ENCODE measurements at regions not wholly inside any gene's neighbourhood (a gene's known extent, or its start where the extent isn't known, plus 50 kb on each side); places are given as distances from the start of the nearest gene placed in this dataset.

GRCh38 chr4:135605076-135605475, 1403.5 kb upstream of the PABPC4L start:
- Histone ChIP-seq H3K36me3 (ENCODE audit: insufficient read depth, low read length) (no peaks in the 10 kb centered on the region), H3K4me1 (ENCODE audit: insufficient read depth, low read length) (peaks cover 7% of the 10 kb centered on the region), H3K4me3 (ENCODE audit: low read length) (no peak overlapping the region), H3K9me3 (ENCODE audit: low read length) (no peaks in the 10 kb centered on the region), H2AFZ (ENCODE audit: low read depth, low read length) (peak overlapping the region; percentile 0), H3K27me3 (ENCODE audit: insufficient read depth, low read length) (no peaks in the 10 kb centered on the region)

- H3K27me3 ChIP-seq (ENCODE audit: insufficient read depth, low read length) = no peaks in the 10 kb centered on the region
- H3K4me1 ChIP-seq (ENCODE audit: insufficient read depth, low read length) = peaks cover 7% of the 10 kb centered on the region
- no peaks in the 10 kb centered on the region for H3K36me3 ChIP-seq (ENCODE audit: insufficient read depth, low read length)
- H2AFZ ChIP-seq (ENCODE audit: low read depth, low read length) = peak overlapping the region; percentile 0
- no peaks in the 10 kb centered on the region for H3K9me3 ChIP-seq (ENCODE audit: low read length)
- H3K4me3 ChIP-seq (ENCODE audit: low read length) = no peak overlapping the region
Measured at GRCh38 chr4:135604531-135604930, 1402.9 kb upstream of the PABPC4L start.

GRCh38 chr4:135601351-135601750, 1399.8 kb upstream of the PABPC4L start:
- Histone ChIP-seq H3K9me3 (ENCODE audit: low read length) (peaks cover 6% of the 10 kb centered on the region), H3K36me3 (ENCODE audit: insufficient read depth, low read length) (no peaks in the 10 kb centered on the region), H3K4me1 (ENCODE audit: insufficient read depth, low read length) (peaks cover 7% of the 10 kb centered on the region), H2AFZ (ENCODE audit: low read depth, low read length) (no peak overlapping the region), H3K4me3 (ENCODE audit: low read length) (no peak overlapping the region), H3K27me3 (ENCODE audit: insufficient read depth, low read length) (no peaks in the 10 kb centered on the region)

GRCh38 chr4:135598151-135598550, 1396.6 kb upstream of the PABPC4L start:
- no peaks in the 10 kb centered on the region for H3K36me3 ChIP-seq (ENCODE audit: insufficient read depth, low read length)
- no peaks in the 10 kb centered on the region for H3K27me3 ChIP-seq (ENCODE audit: insufficient read depth, low read length)
- no peaks in the 10 kb centered on the region for H3K4me1 ChIP-seq (ENCODE audit: insufficient read depth, low read length)
- peaks cover 8% of the 10 kb centered on the region for H3K9me3 ChIP-seq (ENCODE audit: low read length)
- no peak overlapping the region for H3K4me3 ChIP-seq (ENCODE audit: low read length)
- no peak overlapping the region for H2AFZ ChIP-seq (ENCODE audit: low read depth, low read length)

- H3K4me1 ChIP-seq (ENCODE audit: insufficient read depth, low read length) = no peaks in the 10 kb centered on the region
- no peak overlapping the region for H2AFZ ChIP-seq (ENCODE audit: low read depth, low read length)
- no peaks in the 10 kb centered on the region for H3K27me3 ChIP-seq (ENCODE audit: insufficient read depth, low read length)
- H3K4me3 ChIP-seq (ENCODE audit: low read length) = no peak overlapping the region
- H3K9me3 ChIP-seq (ENCODE audit: low read length) = peaks cover 8% of the 10 kb centered on the region
- no peaks in the 10 kb centered on the region for H3K36me3 ChIP-seq (ENCODE audit: insufficient read depth, low read length)
Measured at GRCh38 chr4:135594521-135594920, 1392.9 kb upstream of the PABPC4L start.

- Histone ChIP-seq H3K36me3 (ENCODE audit: insufficient read depth, low read length) (no peaks in the 10 kb centered on the region), H3K4me1 (ENCODE audit: insufficient read depth, low read length) (peaks cover 4% of the 10 kb centered on the region), H2AFZ (ENCODE audit: low read depth, low read length) (no peak overlapping the region), H3K27me3 (ENCODE audit: insufficient read depth, low read length) (no peaks in the 10 kb centered on the region), H3K4me3 (ENCODE audit: low read length) (no peak overlapping the region), H3K9me3 (ENCODE audit: low read length) (no peaks in the 10 kb centered on the region)
Measured at GRCh38 chr4:135575041-135575440, 1373.5 kb upstream of the PABPC4L start.

GRCh38 chr4:135573251-135573650, 1371.7 kb upstream of the PABPC4L start:
- H2AFZ ChIP-seq (ENCODE audit: low read depth, low read length) = no peak overlapping the region
- H3K36me3 ChIP-seq (ENCODE audit: insufficient read depth, low read length) = no peaks in the 10 kb centered on the region
- H3K4me1 ChIP-seq (ENCODE audit: insufficient read depth, low read length) = peaks cover 4% of the 10 kb centered on the region
- no peaks in the 10 kb centered on the region for H3K27me3 ChIP-seq (ENCODE audit: insufficient read depth, low read length)
- H3K4me3 ChIP-seq (ENCODE audit: low read length) = no peak overlapping the region
- no peaks in the 10 kb centered on the region for H3K9me3 ChIP-seq (ENCODE audit: low read length)

- H2AFZ ChIP-seq (ENCODE audit: low read depth, low read length) = no peak overlapping the region
- no peak overlapping the region for H3K4me3 ChIP-seq (ENCODE audit: low read length)
- H3K9me3 ChIP-seq (ENCODE audit: low read length) = no peaks in the 10 kb centered on the region
- H3K27me3 ChIP-seq (ENCODE audit: insufficient read depth, low read length) = no peaks in the 10 kb centered on the region
- H3K4me1 ChIP-seq (ENCODE audit: insufficient read depth, low read length) = no peaks in the 10 kb centered on the region
- H3K36me3 ChIP-seq (ENCODE audit: insufficient read depth, low read length) = no peaks in the 10 kb centered on the region
Measured at GRCh38 chr4:135564090-135564489, 1362.5 kb upstream of the PABPC4L start.

GRCh38 chr4:135553213-135553612, 1351.6 kb upstream of the PABPC4L start:
- no peak overlapping the region for H3K4me3 ChIP-seq (ENCODE audit: low read length)
- H3K4me1 ChIP-seq (ENCODE audit: insufficient read depth, low read length) = no peaks in the 10 kb centered on the region

DNA sequence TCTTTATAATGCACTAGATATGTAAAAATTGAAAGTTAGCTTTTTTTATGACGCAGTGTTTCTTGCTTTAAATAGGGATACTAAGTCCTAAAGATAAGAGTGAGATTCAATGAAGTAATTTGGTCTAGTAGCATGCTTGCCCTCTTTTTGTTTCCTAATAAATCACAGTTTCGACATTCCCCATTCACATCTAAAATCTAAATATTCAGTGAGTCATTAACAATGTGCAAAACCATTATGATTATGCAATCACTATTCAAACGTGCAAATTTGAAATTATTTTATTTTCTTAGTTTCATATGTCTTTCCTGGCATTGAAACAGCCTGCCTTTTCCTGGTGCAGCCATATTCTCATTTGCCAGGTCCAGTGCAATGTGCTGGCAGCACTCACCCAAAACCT, 1350.5 kb upstream of the PABPC4L start:
- no peak overlapping the region for H3K4me3 ChIP-seq (ENCODE audit: low read length)
- no peak overlapping the region for H2AFZ ChIP-seq (ENCODE audit: low read depth, low read length)
- H3K4me1 ChIP-seq (ENCODE audit: insufficient read depth, low read length) = no peaks in the 10 kb centered on the region
- no peaks in the 10 kb centered on the region for H3K27me3 ChIP-seq (ENCODE audit: insufficient read depth, low read length)
- H3K9me3 ChIP-seq (ENCODE audit: low read length) = no peaks in the 10 kb centered on the region
- no peaks in the 10 kb centered on the region for H3K36me3 ChIP-seq (ENCODE audit: insufficient read depth, low read length)

More at GRCh38 chr4:135553213-135553612, 1351.6 kb upstream of the PABPC4L start:
- Histone ChIP-seq H2AFZ (ENCODE audit: low read depth, low read length) (no peak overlapping the region), H3K9me3 (ENCODE audit: low read length) (no peaks in the 10 kb centered on the region), H3K36me3 (ENCODE audit: insufficient read depth, low read length) (no peaks in the 10 kb centered on the region), H3K27me3 (ENCODE audit: insufficient read depth, low read length) (no peaks in the 10 kb centered on the region)

GRCh38 chr4:135548711-135549110, 1347.1 kb upstream of the PABPC4L start:
- Histone ChIP-seq H3K9me3 (ENCODE audit: low read length) (no peaks in the 10 kb centered on the region), H3K4me1 (ENCODE audit: insufficient read depth, low read length) (no peaks in the 10 kb centered on the region), H3K36me3 (ENCODE audit: insufficient read depth, low read length) (no peaks in the 10 kb centered on the region), H3K27me3 (ENCODE audit: insufficient read depth, low read length) (no peaks in the 10 kb centered on the region), H3K4me3 (ENCODE audit: low read length) (no peak overlapping the region), H2AFZ (ENCODE audit: low read depth, low read length) (no peak overlapping the region)

GRCh38 chr4:135545616-135546317, 1344.2 kb upstream of the PABPC4L start:
- Histone ChIP-seq H3K9me3 (ENCODE audit: low read length) (no peaks in the 10 kb centered on the region), H3K4me1 (ENCODE audit: insufficient read depth, low read length) (no peaks in the 10 kb centered on the region), H3K36me3 (ENCODE audit: insufficient read depth, low read length) (no peaks in the 10 kb centered on the region), H3K4me3 (ENCODE audit: low read length) (no peak overlapping the region), H3K27me3 (ENCODE audit: insufficient read depth, low read length) (no peaks in the 10 kb centered on the region), H2AFZ (ENCODE audit: low read depth, low read length) (no peak overlapping the region)

DNA sequence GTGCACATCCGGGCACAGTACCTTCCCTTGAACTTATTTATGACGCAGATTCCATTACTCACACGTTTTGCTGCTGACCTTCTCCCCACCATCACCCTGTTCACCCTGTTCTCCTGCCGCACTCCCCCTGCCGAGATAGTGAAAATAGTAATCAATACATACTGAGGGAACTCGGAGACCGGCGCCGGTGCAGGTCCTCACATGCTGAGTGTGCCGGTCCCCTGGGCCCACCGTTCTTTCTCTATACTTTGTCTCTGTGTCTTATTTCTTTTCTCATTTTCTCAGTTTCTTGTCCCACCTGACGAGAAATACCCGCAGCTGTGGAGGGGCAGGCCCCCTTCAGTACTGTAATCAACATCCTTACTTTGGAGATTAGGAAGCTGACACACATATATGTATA, 1337.1 kb upstream of the PABPC4L start:
- no peaks in the 10 kb centered on the region for H3K36me3 ChIP-seq (ENCODE audit: insufficient read depth, low read length)
- no peaks in the 10 kb centered on the region for H3K9me3 ChIP-seq (ENCODE audit: low read length)
- no peak overlapping the region for H3K4me3 ChIP-seq (ENCODE audit: low read length)
- H2AFZ ChIP-seq (ENCODE audit: low read depth, low read length) = no peak overlapping the region
- H3K4me1 ChIP-seq (ENCODE audit: insufficient read depth, low read length) = no peaks in the 10 kb centered on the region
- no peaks in the 10 kb centered on the region for H3K27me3 ChIP-seq (ENCODE audit: insufficient read depth, low read length)

DNA sequence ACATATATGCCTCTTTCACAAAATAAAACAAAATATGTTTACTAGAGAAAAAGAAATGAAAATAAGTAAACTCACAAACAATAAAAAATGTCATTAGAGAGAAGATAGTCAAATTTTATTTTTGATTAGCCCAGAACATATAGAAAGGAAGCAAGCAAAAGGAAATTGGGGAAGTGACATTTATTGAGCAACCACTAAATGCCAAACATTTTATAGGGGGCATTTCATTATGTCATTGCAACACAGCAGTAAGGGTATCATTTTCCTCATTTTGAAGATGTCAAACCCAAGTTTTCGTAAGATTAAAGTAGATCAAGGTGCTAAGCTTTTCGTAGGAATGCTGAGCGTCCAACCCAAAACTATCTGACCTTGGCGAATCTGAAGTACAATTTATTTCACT, 1331.5 kb upstream of the PABPC4L start:
- peaks cover 2% of the 10 kb centered on the region for H3K4me1 ChIP-seq (ENCODE audit: insufficient read depth, low read length)
- no peak overlapping the region for H3K4me3 ChIP-seq (ENCODE audit: low read length)
- no peak overlapping the region for H2AFZ ChIP-seq (ENCODE audit: low read depth, low read length)
- H3K27me3 ChIP-seq (ENCODE audit: insufficient read depth, low read length) = no peaks in the 10 kb centered on the region
- H3K9me3 ChIP-seq (ENCODE audit: low read length) = no peaks in the 10 kb centered on the region
- no peaks in the 10 kb centered on the region for H3K36me3 ChIP-seq (ENCODE audit: insufficient read depth, low read length)
